Transverse colon (tissue), 4 donors: ENCODE measurements at regions not wholly inside any gene's neighbourhood (a gene's known extent, or its start where the extent isn't known, plus 50 kb on each side); places are given as distances from the start of the nearest gene placed in this dataset.

ENCODE experiments used
- EP300 ChIP-seq: sonication (generic); formaldehyde crosslinking; IDR thresholded peaks from one replicate; pipeline ENCODE4 v1.6.1; 2017; ENCODE audit warnings: antibody characterized with exemption, low read depth
- POLR2A ChIP-seq: fragments of 450-650 bp; IDR thresholded peaks from one replicate; pipeline ENCODE4 v1.6.1; 2016; ENCODE audit warnings: antibody characterized with exemption, mild to moderate bottlenecking, moderate library complexity
- POLR2AphosphoS5 ChIP-seq, 3 donors: sonication (generic); formaldehyde crosslinking; IDR thresholded peaks; one replicate each; pipeline ENCODE4 v1.6.1; 2016; ENCODE audit warnings: antibody characterized with exemption in 3 of 3
- TF ChIP-seq, protein P1 (sequence below), 5 experiments: fragments of 200-600 bp in 3 of 5; fragments of 450-650 bp in 2 of 5; sonication (generic) in 3 of 5; IDR thresholded peaks; 1 replicate in 2 of 5; 2 replicates in 3 of 5; pipeline ENCODE4 v1.5.1; 2016 to 2017; ENCODE audit warnings: antibody characterized with exemption in 5 of 5, inconsistent platforms in 3 of 5, mild to moderate bottlenecking in 2 of 5, moderate library complexity in 1 of 5

DNA sequence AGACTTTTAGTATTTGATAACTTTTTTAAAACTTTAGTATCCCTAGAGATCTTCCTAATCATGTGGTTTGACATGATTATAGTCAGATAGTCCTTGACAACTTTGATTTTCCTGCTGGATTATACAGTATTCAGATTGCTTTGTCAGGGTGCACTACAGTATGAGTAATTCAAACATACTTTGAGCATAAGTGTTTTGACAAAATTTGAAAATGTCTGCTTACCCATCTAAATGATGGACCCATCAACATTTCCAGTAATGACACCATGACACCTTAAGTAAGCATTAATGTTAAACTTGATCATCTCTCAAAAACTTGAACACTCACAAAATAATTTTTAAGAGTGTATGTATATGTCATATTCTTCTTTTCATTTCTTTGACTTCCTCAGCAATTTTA, 514.5 kb upstream of the SMIM31 start:
- TF ChIP-seq, protein P1, sequence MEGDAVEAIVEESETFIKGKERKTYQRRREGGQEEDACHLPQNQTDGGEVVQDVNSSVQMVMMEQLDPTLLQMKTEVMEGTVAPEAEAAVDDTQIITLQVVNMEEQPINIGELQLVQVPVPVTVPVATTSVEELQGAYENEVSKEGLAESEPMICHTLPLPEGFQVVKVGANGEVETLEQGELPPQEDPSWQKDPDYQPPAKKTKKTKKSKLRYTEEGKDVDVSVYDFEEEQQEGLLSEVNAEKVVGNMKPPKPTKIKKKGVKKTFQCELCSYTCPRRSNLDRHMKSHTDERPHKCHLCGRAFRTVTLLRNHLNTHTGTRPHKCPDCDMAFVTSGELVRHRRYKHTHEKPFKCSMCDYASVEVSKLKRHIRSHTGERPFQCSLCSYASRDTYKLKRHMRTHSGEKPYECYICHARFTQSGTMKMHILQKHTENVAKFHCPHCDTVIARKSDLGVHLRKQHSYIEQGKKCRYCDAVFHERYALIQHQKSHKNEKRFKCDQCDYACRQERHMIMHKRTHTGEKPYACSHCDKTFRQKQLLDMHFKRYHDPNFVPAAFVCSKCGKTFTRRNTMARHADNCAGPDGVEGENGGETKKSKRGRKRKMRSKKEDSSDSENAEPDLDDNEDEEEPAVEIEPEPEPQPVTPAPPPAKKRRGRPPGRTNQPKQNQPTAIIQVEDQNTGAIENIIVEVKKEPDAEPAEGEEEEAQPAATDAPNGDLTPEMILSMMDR (IDR thresholded peaks at IDR 0.05) = no peak
- no peak for TF ChIP-seq POLR2A
- no peak for TF ChIP-seq POLR2AphosphoS5 (IDR thresholded peaks at IDR 0.05)
- TF ChIP-seq EP300 = no peak
